ACC112 (cell line): ENCODE measurements at regions not wholly inside any gene's neighbourhood (a gene's known extent, or its start where the extent isn't known, plus 50 kb on each side); places are given as distances from the start of the nearest gene placed in this dataset.
A peak's percentile ranks its signal among the peaks of the same experiment; 100 is the strongest.

Experiments used
- H2AFZ ChIP-seq: fragments of 200-600 bp; sonication (generic); one replicate; pipeline ENCODE4 v1.6.0; 2017; ENCODE audit warnings: antibody characterized with exemption, low read length; ENCODE audit not compliant: unreplicated experiment
- H3K27ac ChIP-seq: fragments of 200-600 bp; sonication (generic); 2 replicates; pipeline ENCODE4 v1.5.1; 2014; ENCODE audit warnings: low read depth, mild to moderate bottlenecking, antibody characterized with exemption, low read length, moderate library complexity
- H3K27me3 ChIP-seq: fragments of 200-600 bp; sonication (generic); 2 replicates; pipeline ENCODE4 v1.6.1; 2014; ENCODE audit warnings: mild to moderate bottlenecking, antibody characterized with exemption, low read length, moderate library complexity, mixed read lengths; ENCODE audit not compliant: insufficient read depth
- H3K36me3 ChIP-seq: fragments of 200-600 bp; sonication (generic); 2 replicates; pipeline ENCODE4 v1.6.1; 2016; ENCODE audit warnings: mild to moderate bottlenecking, antibody characterized with exemption, low read length, moderate library complexity, mixed read lengths; ENCODE audit not compliant: insufficient read depth
- H3K4me1 ChIP-seq: fragments of 200-600 bp; sonication (generic); one replicate; pipeline ENCODE4 v1.6.1; 2016; ENCODE audit warnings: low read length, mixed read lengths; ENCODE audit not compliant: insufficient read depth, unreplicated experiment, control insufficient read depth
- H3K4me3 ChIP-seq: fragments of 200-600 bp; sonication (generic); 2 replicates; pipeline ENCODE4 v1.5.1; 2014; ENCODE audit warnings: mild to moderate bottlenecking, low read depth, low read length
- H3K79me2 ChIP-seq: fragments of 200-600 bp; sonication (generic); one replicate; pipeline ENCODE4 v1.6.0; 2016; ENCODE audit warnings: low read length; ENCODE audit not compliant: control insufficient read depth, unreplicated experiment, insufficient read depth

DNA sequence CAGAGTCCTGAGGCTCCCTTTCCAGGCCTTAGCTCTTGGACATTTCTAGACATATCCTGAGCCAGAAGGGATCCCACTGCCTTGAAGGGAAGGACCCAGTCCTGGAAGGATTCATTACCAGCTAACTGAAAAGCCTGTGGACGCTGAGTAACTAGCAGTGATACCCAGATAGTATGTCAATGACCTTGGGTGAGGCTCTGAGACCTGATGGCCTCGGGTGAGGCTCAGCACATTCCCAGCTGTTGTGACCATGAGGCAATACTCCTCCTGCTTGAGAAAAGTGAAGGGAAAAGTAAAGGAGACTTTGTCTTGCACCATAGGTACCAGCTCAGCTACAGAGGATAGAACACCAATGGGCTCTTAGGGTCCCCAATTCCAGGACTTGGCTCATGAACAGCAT, 268.1 kb downstream of the DKK2 start:
- no peaks in the 10 kb centered on the region for H3K36me3 ChIP-seq
- H3K4me3 ChIP-seq, result no peak overlapping the region
- H3K4me1 ChIP-seq, result peaks cover 4% of the 10 kb centered on the region
- H3K27ac ChIP-seq, result no peak overlapping the region
- H3K79me2 ChIP-seq, result no peaks in the 10 kb centered on the region
- no peaks in the 10 kb centered on the region for H3K27me3 ChIP-seq
- no peak overlapping the region for H2AFZ ChIP-seq

DNA sequence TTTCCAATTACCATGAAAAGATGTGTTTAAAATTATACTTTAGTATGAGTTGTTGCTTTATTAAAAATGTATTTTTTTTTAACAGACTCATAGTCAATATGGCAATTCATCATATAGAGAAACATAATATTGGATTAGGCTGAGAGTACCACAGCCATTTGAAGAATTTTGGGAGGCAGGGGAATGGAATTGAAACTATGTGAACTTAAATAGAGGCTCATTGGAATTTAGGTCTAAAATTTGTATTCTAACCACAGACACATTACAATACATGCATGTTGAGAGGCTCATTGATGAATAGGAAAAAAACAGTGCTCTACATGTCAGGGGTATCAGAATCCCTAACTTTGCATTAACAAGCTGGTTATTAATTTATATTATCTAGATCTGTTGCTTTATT, 269.6 kb downstream of the DKK2 start:
- H3K4me1 ChIP-seq, result peaks cover 10% of the 10 kb centered on the region
- H3K27me3 ChIP-seq, result no peaks in the 10 kb centered on the region
- H3K4me3 ChIP-seq, result no peak overlapping the region
- H2AFZ ChIP-seq, result no peak overlapping the region
- no peak overlapping the region for H3K27ac ChIP-seq
- H3K36me3 ChIP-seq, result no peaks in the 10 kb centered on the region
- H3K79me2 ChIP-seq, result no peaks in the 10 kb centered on the region

DNA sequence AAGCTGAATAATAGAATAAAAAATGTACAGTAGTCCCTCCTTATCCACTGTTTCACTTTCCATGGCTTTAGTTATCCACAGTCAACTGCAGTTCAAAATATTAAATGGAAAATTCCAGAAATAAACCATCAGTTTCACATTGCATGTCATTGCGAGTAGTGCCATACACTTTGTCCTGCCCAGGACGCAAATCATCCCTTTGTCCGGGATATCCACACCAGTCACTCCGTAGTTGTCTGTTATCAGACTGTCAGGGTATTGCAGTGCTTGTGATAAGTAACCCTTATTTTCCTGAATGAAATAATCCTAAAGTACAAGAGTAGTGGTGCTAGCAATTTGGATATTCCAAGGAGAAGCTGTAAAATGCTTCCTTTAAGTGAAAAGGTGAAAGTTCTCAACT, 271.3 kb downstream of the DKK2 start:
- Histone ChIP-seq H3K4me1 (peaks cover 10% of the 10 kb centered on the region), H2AFZ (no peak overlapping the region), H3K79me2 (no peaks in the 10 kb centered on the region), H3K36me3 (no peaks in the 10 kb centered on the region), H3K27me3 (no peaks in the 10 kb centered on the region), H3K4me3 (no peak overlapping the region), H3K27ac (no peak overlapping the region)

DNA sequence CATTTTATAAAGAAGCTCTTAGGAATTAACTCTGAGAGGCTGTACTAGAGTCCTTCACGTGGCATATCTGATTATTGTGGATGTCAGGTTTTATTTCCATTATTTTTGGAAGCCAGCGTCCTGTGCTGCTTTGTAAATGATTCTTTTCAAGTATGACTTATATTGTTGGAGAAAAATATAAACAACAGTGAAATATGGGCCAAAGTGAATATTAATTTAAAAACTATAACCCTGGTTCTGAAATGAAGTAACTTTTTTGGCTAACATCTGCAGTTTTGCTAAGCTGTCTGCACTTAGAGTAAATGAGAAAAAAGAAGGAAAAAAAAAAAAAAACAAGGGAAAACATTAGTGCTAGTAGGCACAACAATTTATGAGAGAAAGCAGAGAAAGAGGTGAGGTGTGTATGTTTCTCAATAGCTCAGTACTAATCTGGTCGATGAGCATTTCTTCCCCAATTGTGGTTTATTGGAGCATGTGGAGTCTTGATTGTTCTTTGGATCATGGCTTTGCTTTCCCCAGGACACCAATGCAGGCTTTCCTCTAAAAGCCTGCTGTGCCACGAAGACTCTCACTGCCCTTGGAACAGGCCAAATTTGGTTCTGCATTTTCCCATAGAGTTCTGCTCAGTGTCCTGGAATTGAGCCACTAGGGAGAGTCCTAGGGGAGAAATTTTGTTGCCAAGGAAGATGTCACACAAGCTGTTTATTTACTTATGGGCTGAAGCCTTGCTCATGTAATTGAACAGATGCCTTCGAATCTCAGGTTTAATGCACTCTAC, 273.3 kb downstream of the DKK2 start:
- Histone ChIP-seq H3K27me3 (no peaks in the 10 kb centered on the region), H3K79me2 (no peaks in the 10 kb centered on the region), H3K4me1 (peaks cover 10% of the 10 kb centered on the region), H3K36me3 (no peaks in the 10 kb centered on the region), H2AFZ (peak overlapping the region; percentile 15), H3K27ac (no peak overlapping the region), H3K4me3 (no peak overlapping the region)

DNA sequence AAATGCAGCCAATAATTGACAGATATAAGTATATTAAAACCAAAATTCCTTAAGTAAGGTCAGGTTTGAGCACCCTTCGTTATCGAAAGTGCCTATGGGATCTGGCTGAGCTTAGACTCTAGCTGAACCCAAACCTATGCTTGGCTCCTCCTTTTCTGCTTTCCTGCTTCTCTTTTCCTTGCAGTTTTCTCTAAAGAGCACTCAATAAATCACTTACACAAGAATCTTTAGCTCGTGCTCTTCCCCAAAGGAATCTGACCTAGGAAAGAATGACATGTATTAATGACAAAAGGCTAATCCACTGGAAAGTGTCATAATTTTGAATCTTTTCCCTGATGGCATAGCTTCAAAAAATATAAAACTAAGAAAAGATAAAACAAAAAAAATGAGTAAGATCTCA, 282.7 kb downstream of the DKK2 start:
- Histone ChIP-seq H3K27me3 (no peaks in the 10 kb centered on the region), H3K4me1 (peaks cover 2% of the 10 kb centered on the region), H3K27ac (no peak overlapping the region), H3K4me3 (no peak overlapping the region), H3K79me2 (no peaks in the 10 kb centered on the region), H2AFZ (peak overlapping the region; percentile 39), H3K36me3 (no peaks in the 10 kb centered on the region)

DNA sequence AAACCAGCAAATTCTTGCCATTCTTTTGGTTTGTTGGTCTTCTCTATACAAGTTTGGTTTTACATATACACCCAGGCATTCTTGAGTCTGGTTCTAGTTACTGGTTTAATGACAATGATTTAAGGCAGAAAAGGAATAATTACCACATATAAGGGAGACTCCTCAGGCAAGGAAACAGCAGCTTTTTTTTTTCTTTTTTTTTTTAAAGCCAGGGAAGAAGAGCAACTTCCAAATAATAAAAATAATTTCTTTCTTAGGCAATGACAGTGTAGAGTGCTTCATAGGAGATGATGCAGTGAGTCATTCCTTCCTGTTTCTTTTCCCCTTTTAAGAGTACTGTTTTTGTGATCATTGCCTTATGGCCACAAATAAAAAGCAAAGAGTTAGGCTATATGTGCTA, 289.7 kb downstream of the DKK2 start:
- Histone ChIP-seq H3K4me1 (peaks cover 18% of the 10 kb centered on the region), H3K27ac (no peak overlapping the region), H3K4me3 (no peak overlapping the region), H3K79me2 (no peaks in the 10 kb centered on the region), H2AFZ (no peak overlapping the region), H3K27me3 (no peaks in the 10 kb centered on the region), H3K36me3 (no peaks in the 10 kb centered on the region)

DNA sequence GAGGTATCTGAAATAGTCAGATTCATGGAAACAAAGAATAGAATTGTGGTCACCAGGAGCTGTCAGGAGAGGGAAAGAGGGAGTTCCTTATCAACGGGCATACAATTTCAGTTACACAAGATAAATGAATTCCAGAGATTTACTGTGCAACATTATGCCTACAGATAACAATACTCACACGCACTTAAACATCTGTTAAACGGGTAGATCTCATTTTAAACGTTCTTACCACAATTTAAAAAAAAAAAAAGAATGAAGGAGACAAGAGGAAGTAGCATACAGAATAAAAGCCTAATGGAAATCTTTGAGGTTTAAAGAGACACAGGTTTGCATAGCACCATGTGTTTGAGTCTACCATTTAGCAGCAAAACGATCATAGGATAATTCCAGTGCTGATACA, 298.0 kb downstream of the DKK2 start:
- H2AFZ ChIP-seq, result no peak overlapping the region
- no peaks in the 10 kb centered on the region for H3K79me2 ChIP-seq
- H3K4me3 ChIP-seq, result no peak overlapping the region
- H3K27me3 ChIP-seq, result no peaks in the 10 kb centered on the region
- no peaks in the 10 kb centered on the region for H3K36me3 ChIP-seq
- H3K4me1 ChIP-seq, result peaks cover 4% of the 10 kb centered on the region
- H3K27ac ChIP-seq, result no peak overlapping the region

DNA sequence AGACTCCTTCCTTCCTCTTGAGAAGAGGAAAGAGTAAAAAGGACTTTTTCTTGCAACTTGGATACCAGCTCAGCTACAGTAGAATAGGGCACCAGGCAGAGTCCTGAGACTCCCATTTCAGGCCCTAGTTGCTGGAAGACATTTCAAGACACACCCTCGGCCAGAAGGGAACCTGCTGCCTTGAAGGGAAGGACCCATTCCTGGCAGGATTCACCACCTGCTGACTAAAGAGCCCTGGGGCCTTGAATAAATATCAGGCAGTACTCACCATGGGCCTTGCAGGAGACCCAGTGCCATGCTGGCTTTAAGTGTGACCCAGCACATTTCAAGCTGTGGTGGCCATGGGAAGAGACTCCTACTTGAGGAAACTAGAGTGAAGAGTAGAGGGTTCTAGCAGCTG, 317.6 kb downstream of the DKK2 start:
- Histone ChIP-seq H3K36me3 (no peaks in the 10 kb centered on the region), H3K4me1 (no peaks in the 10 kb centered on the region), H3K4me3 (no peak overlapping the region), H3K79me2 (no peaks in the 10 kb centered on the region), H2AFZ (no peak overlapping the region), H3K27ac (no peak overlapping the region), H3K27me3 (no peaks in the 10 kb centered on the region)

DNA sequence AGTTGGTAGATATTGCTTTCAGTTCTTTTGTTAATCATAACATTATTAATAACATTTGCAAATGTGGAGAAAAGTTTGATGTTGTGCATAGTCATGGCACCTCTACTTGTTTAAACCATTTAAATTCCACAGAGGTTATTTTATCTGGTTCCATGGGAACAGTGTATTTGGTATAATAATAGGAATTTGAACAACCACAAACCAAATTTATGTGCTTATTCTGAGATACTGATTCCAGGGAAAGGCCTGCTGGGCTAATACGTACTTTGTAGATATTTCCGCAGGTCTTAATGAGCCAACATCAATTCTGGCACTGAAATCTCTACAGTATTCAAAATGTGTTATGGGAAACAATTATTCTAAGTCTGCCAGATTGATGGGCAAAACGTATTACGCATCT, 319.0 kb downstream of the DKK2 start:
- no peak overlapping the region for H3K4me3 ChIP-seq
- H3K36me3 ChIP-seq, result no peaks in the 10 kb centered on the region
- no peaks in the 10 kb centered on the region for H3K4me1 ChIP-seq
- H2AFZ ChIP-seq, result no peak overlapping the region
- H3K27me3 ChIP-seq, result no peaks in the 10 kb centered on the region
- no peak overlapping the region for H3K27ac ChIP-seq
- H3K79me2 ChIP-seq, result no peaks in the 10 kb centered on the region

DNA sequence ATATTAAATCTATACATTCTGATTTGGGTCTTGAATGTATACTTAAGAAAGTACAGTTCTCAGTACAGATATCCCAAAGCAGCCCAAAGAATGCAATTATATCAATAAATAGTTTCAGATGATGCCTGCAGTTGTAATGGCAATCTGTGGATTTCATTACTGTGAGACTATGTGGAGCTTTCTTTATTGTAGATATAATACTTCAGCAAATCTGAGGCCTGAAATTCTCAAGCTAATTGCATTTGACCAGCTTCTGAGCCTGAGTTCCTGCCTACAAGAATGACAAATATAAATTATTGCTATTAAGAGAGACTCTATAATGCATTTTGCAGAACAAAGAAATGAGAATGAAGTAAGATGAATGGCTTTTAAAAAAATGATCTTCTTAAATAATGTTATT, 320.3 kb downstream of the DKK2 start:
- no peak overlapping the region for H2AFZ ChIP-seq
- H3K36me3 ChIP-seq, result no peaks in the 10 kb centered on the region
- no peaks in the 10 kb centered on the region for H3K79me2 ChIP-seq
- no peaks in the 10 kb centered on the region for H3K27me3 ChIP-seq
- no peak overlapping the region for H3K4me3 ChIP-seq
- H3K27ac ChIP-seq, result no peak overlapping the region
- no peaks in the 10 kb centered on the region for H3K4me1 ChIP-seq

DNA sequence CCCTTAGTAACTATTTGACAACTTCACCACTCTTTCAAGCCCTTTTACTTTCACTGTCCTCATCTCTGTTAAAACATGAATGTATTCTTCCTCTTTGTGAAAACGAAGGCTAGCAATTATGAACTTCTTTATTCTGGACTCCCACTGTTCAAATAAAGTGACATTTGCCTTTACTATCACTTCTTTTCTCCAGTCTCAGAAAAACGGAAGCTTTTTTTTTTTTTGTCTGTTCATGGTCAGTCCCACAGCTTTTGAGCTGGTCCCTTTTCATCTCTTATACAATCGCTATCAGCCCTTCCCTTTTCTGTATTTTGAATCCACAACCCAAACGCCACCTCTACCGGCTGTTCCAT, 327.7 kb downstream of the DKK2 start:
- Histone ChIP-seq H3K4me1 (peaks cover 10% of the 10 kb centered on the region), H3K79me2 (no peaks in the 10 kb centered on the region), H2AFZ (peak overlapping the region; percentile 26), H3K4me3 (no peak overlapping the region), H3K27me3 (no peaks in the 10 kb centered on the region), H3K27ac (no peak overlapping the region), H3K36me3 (no peaks in the 10 kb centered on the region)
